DND-41 (cell line): ENCODE measurements at regions not wholly inside any gene's neighbourhood (a gene's known extent, or its start where the extent isn't known, plus 50 kb on each side); places are given as distances from the start of the nearest gene placed in this dataset.

Source experiments
- EZH2 ChIP-seq: IDR thresholded peaks from 3 replicates; pipeline ENCODE4 v1.6.1; 2012; ENCODE audit warnings: borderline replicate concordance, low read depth, mild to moderate bottlenecking, moderate library complexity, low read length, inconsistent platforms; ENCODE audit not compliant: severe bottlenecking
- TF ChIP-seq, protein P1 (sequence below): IDR thresholded peaks from 2 replicates; pipeline ENCODE4 v1.5.1; 2012; ENCODE audit warnings: borderline replicate concordance, low read length, moderate library complexity, mild to moderate bottlenecking; ENCODE audit not compliant: poor library complexity, severe bottlenecking; ENCODE audit errors: extremely low read depth

DNA sequence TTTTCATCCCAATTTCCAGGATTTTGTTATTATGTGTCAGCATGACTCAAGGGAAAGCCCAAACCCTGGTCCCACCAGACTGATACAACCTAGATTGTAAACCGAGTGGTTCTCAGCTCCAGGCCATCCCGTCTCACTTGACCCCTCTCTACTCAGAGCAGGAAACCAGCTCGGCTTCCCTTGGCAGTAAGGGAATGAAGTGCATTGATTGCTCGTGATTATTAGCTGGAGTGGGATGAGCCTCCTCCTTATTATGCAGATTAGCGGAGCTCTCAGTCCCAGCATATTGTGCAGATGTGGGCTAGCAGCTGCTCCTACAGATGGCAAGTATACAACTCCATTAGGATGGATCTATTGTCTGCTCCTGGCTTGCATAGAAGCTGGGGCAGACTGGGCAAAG, 167.6 kb downstream of the LNPK start:
- no peak for TF ChIP-seq EZH2
- TF ChIP-seq, protein P1, sequence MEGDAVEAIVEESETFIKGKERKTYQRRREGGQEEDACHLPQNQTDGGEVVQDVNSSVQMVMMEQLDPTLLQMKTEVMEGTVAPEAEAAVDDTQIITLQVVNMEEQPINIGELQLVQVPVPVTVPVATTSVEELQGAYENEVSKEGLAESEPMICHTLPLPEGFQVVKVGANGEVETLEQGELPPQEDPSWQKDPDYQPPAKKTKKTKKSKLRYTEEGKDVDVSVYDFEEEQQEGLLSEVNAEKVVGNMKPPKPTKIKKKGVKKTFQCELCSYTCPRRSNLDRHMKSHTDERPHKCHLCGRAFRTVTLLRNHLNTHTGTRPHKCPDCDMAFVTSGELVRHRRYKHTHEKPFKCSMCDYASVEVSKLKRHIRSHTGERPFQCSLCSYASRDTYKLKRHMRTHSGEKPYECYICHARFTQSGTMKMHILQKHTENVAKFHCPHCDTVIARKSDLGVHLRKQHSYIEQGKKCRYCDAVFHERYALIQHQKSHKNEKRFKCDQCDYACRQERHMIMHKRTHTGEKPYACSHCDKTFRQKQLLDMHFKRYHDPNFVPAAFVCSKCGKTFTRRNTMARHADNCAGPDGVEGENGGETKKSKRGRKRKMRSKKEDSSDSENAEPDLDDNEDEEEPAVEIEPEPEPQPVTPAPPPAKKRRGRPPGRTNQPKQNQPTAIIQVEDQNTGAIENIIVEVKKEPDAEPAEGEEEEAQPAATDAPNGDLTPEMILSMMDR, result no peak
